GM12865 (cell line): ENCODE measurements at regions not wholly inside any gene's neighbourhood (a gene's known extent, or its start where the extent isn't known, plus 50 kb on each side); places are given as distances from the start of the nearest gene placed in this dataset.
A peak's percentile ranks its signal among the peaks of the same experiment; 100 is the strongest.

ENCODE experiments used
- DNase-seq: peaks from one replicate; pipeline ENCODE4 v3.0.0; 2010; ENCODE audit warnings: low read depth
- H3K4me3 ChIP-seq: 2 replicates; pipeline ENCODE4 v1.5.1; 2011; ENCODE audit warnings: mild to moderate bottlenecking, low read depth, low read length, control low read depth
- CTCF ChIP-seq: IDR thresholded peaks from 2 replicates; pipeline ENCODE4 v1.5.1; 2011; ENCODE audit warnings: low read length, control low read depth, low read depth, inconsistent platforms; ENCODE audit not compliant: insufficient read depth; ENCODE audit errors: missing control alignments

- DNase-seq: no peak
- TF ChIP-seq CTCF: no peak
Observed at GRCh38 chr20:16678779-16679178, 51.0 kb upstream of the SNRPB2 start.

GRCh38 chr20:16676891-16677290, 52.9 kb upstream of the SNRPB2 start:
- no peak for TF ChIP-seq CTCF

More at GRCh38 chr20:16678779-16679178, 51.0 kb upstream of the SNRPB2 start:
- H3K4me3 ChIP-seq: no peak overlapping the region

GRCh38 chr20:16675001-16675564, 54.7 kb upstream of the SNRPB2 start:
- no peak for DNase-seq
- no peak overlapping the region for H3K4me3 ChIP-seq
- no peak for TF ChIP-seq CTCF

More at GRCh38 chr20:16676891-16677290, 52.9 kb upstream of the SNRPB2 start:
- no peak for DNase-seq
- no peak overlapping the region for H3K4me3 ChIP-seq

- DNase-seq: no peak
- no peak for TF ChIP-seq CTCF
- H3K4me3 ChIP-seq: no peak overlapping the region
Observed at GRCh38 chr20:16674243-16674642, 55.6 kb upstream of the SNRPB2 start.

GRCh38 chr20:16672299-16672698, 57.5 kb upstream of the SNRPB2 start:
- no peak for TF ChIP-seq CTCF
- DNase-seq: no peak
- no peak overlapping the region for H3K4me3 ChIP-seq

- no peak for TF ChIP-seq CTCF
- no peak for DNase-seq
- no peak overlapping the region for H3K4me3 ChIP-seq
Observed at GRCh38 chr20:16671753-16672152, 58.1 kb upstream of the SNRPB2 start.

- peak; percentile 4 for DNase-seq
- peak; percentile 15 for TF ChIP-seq CTCF
- H3K4me3 ChIP-seq: no peak overlapping the region
Observed at GRCh38 chr20:16666272-16666671, 63.6 kb upstream of the SNRPB2 start.
